ENCODE measurements at regions not wholly inside any gene's neighbourhood (a gene's known extent, or its start where the extent isn't known, plus 50 kb on each side); places are given as distances from the start of the nearest gene placed in this dataset.

DNA sequence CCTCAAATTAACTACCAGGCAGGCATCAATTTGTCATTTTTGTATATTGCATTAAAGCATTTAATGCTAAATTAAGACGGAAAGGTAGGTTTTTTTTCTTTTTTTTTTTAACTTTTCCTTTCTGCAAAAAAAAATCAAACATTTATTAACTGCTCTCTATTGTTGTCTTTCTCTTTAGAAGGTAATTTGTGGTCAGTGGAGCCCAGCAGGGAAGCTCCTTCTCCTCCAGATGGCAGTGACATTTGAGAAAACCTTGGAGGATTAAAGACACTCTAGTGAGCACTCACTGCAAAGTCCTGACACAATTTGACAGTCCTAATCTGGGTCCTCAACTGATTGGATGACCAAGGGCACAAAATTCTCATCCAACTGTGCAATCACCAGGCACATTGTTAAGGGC, 102.4 kb downstream of the SLIT2 start:
- no peak for DNase-seq

DNA sequence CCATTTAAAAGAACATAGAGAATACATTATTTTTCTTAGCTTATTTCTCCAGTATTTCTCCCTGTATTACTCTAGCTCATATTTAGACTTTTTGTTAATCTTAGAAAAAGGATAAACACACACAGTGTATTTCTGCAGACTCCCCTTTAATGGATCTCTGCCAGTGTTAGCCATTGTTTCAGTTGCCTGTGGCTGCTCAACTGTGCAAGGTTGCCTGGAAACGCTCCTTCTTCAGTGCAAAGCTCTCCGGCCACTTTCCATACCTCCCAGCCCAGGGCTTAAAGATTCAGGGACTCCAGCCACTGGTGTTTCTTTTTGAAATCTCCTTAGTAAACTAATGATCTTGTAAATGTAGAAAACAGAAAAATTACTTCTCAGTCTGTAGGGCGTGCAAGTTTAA, 104.9 kb downstream of the SLIT2 start:
- no peak for DNase-seq

DNA sequence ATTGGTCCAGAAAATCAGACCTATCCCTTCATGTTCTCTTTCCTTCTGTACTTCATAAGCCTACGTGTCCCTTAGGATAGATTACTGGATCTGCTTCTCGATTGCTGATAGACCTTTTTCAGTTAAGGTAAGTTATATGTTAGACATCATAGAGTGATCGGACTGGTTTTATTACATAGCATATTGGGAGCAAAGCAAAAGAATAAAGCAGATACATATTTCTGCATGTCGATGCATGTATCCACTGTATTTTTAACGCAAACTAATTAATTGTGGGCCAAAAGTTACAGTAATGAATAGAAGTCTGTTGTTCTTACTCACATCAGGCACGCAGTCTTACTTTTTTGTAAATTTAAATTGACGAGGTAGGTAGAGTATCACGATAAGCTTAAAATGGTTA, 106.4 kb downstream of the SLIT2 start:
- no peak for DNase-seq

DNA sequence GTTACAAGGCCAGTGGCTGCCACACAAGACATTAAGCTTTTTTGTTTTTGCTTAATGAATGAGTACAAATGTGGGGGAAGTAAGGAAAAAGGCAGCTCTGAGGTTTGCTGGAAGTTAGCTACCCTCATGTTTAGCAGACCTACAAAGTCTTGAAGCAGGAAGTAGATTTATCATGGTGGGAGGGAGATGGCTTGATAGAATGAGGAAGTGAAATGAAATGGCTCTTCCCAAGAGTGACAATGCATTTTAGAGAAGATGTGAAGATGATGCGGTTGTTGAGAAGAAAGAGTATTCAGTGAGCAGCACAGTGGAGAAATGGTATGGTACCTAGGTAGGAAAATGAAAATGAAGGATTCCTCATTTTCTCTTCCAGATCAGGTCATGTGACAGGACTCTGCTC, 108.0 kb downstream of the SLIT2 start:
- DNase-seq: no peak

DNA sequence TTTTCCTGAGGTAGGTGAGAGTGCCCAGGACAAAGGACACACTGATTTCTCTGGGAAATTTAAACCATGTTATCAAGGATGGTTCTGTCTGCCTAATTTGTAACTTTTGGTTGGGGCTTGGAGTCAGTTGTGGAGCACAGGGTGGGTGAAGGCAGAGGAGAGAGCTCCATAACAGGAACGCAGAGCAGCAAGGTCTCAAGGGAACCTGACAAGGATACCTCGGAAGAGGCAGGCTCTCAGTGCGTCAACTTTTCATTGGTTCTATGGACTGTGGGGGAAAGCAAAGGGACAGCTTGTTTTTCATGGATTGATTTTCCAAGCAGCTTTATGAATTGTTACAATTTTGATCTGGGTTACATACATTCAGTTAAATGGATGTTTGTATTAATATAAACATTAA, 110.4 kb downstream of the SLIT2 start:
- no peak for DNase-seq

DNA sequence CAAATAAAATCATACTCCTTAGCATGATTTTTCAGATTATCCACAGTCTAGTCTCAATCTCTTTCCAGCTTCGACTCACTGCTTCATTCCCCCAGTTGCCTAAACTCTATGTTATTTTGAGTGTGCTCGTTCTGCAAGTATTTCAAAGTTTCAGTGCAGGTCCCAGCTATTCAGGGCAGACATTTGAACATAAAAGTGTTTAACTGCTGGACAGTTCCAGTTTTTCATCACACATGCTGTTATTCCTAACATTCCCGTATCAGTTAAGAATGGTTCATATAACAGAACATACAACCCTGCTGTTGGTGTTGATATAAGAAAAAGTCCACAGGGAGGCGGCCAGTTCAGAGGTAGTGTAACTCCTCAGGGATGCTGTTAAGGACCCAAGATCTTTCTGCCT, 113.3 kb downstream of the SLIT2 start:
- no peak for DNase-seq

DNA sequence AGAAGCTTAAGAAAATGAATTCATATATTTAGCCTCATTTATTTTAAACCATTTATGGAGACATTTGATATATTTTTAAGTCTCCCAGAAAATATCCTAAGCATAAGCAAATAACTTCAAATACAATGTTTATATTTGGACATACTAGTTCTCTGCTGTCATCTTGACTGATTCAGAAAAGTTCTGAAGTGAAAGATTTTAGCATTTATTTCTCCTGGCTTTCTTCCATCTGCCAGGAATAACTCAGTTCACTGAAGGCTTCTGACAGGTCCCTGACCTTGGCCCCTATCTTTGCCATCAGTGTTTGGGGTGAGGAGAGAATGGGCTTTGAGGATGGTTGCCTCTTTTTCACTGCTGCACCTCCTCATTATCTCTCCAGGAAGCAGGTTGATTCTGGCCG, 115.7 kb downstream of the SLIT2 start:
- no peak for DNase-seq

DNA sequence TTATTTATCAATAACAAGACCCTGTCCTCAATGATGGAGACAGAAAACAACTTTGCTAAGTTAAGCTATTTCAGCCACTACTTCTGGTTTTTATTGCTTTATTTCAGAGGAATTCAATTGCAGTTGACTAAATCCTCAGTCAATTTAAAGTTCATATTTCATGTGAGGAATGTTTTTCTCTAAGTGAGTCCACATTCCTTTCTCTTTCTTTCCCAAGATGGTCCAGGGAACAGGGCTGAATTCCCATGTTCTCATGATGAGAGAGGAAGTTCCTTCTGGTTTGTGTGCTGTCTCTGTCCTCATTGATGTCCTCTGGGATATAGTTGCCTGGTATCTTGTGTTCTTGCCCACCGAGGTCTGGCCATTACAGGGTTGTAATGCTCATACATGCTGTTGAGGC, 117.2 kb downstream of the SLIT2 start:
- DNase-seq: no peak

DNA sequence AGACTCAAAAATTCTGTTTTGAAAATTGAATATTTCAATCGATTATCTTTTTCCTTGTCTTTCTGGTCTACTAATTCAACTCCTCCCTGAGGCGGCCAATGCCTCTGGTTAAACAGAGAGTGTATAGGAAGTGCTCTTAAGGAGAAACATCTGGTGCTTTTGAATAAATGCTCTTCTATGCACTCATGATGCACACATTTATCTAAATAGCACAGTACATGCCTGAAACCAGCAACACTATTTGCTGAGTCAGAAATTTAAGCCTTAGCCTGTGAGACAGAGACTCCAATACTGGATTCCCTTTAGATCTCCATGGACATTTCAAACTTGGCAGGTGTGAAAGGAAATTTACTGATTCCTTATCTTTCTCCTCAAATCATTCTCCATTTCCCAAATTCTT, 118.6 kb downstream of the SLIT2 start:
- DNase-seq: no peak

DNA sequence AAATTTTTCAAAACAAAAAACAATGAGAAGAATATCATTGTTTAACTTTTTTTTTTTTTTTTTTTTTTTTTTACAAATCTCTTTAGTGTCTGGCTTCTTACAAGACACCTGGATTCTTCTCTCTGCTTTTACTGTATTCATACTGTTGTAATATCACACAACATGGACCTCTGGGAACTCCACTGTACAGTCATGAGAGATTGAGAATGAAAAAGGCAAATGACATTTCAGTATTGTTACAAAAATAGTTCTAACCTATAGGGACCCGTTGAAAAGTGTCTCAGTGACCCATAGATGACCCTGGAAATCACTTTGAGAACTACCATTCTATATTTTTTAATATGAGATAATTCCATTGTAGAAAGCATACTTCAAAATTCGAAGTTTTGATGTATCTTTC, 124.4 kb downstream of the SLIT2 start:
- no peak for DNase-seq

DNA sequence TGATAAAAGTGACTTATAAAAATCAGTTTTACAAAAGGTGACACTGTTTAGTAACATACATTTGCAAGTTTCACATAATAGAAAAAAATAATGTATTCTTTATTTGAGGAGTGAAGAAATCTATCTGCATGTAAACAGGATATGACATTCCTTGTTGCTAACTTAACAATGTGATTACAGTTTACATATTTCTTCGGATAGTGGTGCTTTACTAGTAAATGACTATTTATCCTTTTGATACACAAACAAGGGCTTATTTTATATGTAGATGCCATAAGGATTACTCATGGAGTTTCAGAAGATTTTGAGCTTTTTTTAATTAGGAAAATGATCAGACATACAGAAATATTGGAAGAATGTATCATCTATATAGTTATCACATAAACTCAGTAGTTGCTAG, 126.5 kb downstream of the SLIT2 start:
- no peak for DNase-seq

DNA sequence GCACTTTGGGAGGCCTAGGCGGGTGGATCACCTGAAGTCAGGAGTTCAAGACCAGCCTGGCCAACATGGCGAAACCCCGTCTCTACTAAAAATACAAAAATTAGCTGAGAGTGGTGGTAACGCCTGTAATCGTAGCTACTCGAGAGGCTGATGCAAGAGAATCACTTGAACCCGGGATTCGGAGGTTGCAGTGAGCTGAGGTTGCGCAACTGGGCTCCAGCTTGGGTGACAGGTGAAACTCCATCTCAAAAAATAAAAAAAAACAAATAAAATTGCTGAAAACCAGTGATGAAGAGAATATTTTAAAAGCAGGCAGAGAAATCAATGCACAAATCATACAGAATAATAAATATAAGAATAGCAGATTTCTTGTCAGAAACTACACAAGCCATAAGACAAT, 129.3 kb downstream of the SLIT2 start:
- no peak for DNase-seq

DNA sequence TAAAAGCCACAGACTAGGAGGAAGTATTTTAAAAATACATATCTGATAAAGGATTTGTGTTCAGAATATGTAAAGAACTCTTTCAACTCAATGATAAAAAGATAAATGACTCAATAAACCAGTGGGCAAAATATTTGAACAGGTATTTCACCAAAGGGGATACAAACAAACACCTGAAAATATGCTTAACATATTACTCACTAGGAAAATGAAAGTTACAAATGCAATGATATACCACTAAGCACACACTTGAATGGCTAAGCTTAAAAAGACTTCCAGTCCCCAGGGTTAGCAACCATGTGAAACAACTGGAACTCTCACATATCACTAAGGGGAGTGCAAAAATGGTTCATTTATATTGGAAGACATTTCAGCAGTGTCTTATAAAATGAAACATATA, 131.6 kb downstream of the SLIT2 start:
- DNase-seq: no peak

DNA sequence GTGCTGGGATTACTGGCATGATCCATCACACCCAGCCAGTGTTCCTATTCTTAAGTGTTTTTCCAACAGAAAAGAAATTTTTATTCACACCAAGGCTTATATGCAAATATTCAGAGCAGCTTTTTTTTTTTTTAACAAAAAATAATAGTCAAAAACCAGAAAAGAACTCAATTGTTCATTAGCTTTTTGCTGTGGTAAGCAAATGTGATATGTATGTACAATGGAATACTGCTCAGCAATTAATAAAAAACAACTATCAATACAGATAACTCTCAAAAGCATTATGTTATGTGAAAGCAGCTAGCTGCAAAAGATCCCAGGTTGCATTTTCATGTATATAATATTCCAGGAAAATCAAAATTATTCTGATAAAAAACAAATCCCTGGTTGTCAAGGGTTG, 132.3 kb downstream of the SLIT2 start:
- no peak for DNase-seq

DNA sequence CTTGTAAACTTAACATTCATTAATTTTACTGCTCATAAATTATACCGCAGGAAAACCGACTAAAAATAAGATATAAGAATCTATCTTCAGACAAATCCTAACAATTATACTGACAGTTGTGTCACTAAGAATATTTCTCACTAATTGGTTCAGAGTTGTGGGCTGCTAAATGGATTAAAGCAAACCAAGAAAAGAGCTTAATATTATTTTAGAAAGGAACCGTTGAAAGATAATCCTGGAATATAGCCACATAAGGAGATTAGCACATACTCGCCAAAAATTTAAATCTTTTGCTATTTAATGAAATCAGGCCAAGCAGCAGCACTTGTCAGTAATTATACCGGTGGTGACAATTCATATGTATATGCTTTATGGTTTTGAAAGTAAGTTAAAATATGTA, 132.8 kb downstream of the SLIT2 start:
- no peak for DNase-seq

DNA sequence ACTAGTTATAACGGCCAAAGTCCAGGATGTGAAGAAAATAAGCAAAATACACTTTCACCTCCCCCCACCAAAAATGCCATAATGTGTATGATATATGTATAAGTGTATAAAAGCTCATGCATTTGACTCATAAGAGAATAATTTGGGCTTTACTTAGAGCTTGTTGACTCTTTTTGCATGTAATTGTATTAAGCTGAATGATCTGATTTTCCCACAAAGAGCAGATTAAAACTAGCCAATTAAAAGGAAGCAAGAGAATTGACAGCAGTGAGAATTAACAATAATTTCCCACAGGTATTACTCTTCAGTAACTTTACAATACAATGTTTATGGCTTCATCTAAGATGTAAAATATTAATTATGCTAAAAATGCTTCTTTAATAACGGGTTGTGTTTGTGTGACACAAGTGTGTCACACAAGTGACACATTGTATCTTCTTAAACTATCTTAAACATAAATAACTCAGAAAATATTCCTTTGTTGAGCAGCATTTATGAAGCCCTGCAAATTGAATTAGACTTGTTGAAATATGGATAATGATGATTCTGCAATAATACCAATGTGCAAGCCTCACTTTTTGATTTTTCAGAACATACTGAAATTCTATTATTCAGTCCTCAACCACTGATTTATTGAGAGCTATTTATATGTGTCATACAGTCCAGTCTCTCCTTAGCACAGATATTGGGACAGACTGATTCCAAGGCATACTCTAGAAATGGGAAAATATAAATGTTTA, 134.5 kb downstream of the SLIT2 start:
- DNase-seq: no peak

DNA sequence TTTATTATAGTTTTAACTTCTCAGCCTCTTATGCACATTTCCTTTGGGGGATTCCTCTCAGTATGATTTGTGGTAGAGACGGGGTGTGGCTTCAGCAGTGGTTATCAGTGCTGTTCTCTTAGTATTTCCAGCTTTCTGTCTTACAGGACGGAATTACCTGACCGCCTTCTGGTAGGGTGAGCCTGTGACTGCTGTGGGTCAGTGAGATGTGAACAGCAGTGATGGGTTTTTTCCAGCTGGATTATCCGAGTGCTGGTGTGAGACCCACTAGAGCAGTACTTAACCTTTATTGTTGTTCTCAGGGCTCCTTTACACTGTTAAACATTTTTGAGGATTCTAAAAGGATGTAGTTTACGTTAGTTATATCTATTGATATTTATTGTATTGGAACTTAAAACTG, 135.2 kb downstream of the SLIT2 start:
- DNase-seq: no peak

DNA sequence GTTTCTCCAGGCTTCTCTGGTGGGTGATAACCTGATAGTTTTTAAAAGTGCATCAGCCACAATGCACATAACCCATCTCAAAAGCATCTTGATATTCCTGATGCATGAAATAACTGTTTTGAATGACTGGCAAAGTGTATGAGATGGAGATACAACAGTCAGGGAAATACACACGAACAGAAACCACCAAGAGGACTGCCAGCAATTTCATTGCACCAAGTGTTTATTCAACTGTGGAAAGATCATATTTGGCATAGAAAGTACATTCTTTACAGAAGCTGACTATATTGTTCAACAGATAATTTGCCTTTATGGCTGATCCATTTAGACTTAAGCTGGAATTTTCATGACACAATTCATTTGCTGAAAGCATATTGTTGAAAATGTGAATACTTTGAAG, 139.5 kb downstream of the SLIT2 start:
- DNase-seq: no peak

DNA sequence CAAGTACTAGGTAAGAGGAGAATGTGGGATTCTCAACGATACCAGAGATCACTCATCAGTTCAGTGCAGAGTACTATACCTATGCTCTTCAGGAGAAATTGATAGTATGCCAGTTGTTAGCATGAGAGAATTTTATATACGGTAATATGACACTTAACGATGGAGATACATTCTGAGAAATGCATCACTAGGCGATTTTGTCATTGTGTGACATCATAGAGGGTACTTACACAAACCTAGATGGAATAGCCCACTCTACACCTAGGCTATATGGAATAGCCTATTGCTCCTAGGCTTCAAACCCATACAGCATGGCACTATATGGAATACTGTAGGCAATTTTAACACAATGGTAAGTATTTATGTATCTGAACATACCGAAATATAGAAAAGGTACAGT, 140.2 kb downstream of the SLIT2 start:
- no peak for DNase-seq

DNA sequence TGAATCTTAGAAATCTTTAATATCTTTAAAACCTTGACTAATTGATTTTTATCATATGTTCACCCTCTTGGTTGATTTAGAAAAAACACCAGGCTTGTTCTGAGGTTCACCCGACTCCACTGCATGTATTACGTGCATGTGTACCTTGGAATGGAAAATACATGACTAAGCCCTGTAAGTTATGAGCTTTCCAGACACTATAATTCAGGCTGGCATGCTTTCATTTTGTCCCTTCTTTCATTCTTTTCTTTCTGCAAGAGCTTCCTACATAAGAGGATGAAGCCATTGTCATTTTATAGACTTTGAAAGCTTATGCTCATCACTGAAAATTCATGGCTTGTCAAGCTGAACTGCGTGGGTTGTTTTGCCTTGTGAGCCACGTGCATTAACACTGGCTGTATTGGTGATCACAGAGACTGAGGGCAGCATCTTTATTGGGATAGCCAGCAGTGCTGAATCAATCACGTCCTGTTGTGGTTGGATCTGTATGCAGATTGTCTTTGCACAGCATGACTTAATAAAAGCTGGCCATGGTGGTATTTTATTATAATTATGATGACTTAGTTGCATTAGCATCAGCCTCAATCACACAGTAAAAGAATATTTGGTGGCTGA, 141.9 kb downstream of the SLIT2 start:
- DNase-seq: no peak

DNA sequence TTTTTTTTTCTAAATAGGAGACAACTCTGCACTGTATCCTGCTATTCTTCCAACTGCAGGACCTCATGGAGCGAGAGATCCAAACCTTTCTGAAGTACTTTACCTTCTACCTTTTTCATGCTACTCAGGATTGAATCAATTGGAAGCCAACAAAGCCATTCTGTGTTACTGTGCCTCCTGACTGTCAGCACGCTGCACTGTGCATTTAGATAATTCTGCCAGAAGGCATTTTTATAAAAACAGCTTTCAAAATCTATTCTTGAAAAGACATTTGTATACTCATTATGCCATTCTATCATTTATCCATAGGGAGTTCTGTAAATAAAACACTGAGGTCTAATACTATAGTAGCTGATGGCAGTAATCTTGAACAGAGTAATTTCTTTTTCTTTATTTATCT, 142.8 kb downstream of the SLIT2 start:
- no peak for DNase-seq

DNA sequence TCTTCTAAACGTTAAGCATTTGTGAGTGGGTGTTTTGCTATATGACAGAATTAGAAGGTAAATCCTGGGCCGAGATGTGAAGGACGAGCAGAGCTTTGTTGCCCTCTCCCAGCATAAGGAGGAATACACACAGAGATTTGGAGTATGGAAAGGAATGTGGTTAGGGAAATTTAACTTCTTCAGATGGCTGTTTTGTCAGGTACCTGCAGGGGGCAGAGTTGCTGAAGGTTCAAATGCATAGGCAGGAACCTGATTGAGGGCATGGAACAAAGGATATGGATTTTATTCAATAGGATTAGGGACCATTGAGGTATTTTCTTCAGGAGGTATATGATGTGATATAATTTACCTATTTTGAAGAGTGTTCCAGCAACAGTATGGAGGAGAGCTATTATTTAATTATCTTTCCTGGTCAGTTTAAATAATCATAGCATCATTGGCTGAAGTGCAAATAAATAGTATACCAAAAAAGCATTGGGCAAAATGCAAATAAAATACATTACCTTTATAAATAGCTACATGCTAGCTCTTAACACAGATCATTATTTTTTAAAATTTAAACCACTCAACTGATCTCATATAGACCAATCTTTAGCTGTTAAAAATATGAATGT, 143.6 kb downstream of the SLIT2 start:
- DNase-seq: peak; percentile 2

DNA sequence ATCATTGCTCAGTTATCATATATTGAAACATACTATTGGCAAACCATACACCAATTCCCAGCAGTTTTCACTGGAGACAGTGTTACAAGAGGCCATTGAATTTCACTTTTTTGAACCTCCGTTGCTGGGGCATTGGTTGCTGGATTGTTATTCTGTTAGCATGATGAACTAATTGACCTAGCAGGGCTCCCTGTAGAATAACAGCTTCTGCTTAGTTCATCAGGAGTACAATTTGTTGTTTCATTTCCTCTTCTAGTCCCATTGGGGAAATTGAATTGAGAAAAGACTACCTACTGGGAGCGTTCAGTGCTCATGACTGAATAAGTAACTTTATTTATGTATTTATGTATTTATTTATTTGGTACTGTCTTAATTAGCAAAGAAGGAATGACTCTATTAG, 151.6 kb downstream of the SLIT2 start:
- DNase-seq: no peak

DNA sequence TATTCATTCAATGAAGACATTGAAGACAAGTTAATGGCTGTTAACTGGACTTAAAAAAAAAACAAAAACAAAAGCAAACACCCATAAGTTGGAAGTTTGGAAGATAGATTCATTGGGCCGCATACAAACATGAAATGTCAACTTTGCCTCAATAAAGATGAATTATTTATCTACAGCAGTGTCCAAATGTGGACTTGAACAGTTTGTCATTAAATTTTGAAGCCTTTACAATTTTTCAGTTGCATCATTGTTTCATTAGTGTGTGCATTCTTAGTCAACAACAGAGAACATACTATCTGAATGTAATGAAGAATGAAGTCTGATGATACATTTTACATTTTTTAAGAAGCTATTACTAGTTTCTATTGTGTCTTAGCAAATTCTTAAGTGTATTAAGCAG, 152.1 kb downstream of the SLIT2 start:
- DNase-seq: no peak

DNA sequence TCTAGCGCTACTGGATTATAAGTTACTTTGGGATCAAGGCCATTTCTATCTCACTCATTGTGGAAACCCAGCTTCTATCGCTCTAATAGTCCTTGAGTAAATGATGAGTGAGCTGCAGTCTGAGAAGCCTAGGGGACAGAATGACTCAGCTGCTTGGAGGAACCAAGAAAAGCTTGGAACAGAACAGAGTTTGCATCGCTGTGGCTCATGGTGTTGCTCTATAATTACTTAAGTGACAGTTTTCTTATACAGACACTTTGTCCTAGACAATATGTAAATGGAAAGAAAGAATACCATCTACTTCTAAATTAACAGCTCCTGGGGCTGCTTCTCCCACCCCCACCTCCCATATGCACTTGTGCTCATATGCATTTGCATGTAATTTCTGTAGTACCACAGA, 156.9 kb downstream of the SLIT2 start:
- DNase-seq: no peak
